ENCODE measurements at regions not wholly inside any gene's neighbourhood (a gene's known extent, or its start where the extent isn't known, plus 50 kb on each side); places are given as distances from the start of the nearest gene placed in this dataset.

DNA sequence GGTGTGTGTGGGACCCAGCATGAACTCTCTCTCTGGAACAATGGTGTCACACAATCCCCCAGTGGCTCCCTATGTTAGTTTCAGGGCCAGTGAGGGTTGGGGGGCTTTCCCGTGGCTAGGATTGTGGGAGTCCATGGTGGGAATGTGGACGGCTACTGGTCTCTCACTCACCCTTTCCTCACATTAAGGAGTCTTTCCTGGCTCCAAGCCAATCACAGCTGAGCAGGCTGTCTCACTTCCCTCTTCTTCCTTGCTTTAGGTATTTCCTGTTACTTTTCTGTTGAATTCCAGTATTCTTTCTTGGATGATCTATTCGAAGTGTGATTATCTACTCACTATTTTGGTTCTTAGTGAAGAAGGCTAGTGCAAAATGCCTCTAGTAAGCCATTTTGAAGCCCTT, 324.4 kb upstream of the MPDZ start:
- no peak for DNase-seq (ENCODE audit: low read depth in 1 of 2, low spot score in 1 of 2)
- TF ChIP-seq POLR2AphosphoS5 (IDR thresholded peaks at IDR 0.05; ENCODE audit: low read depth), result no peak
- TF ChIP-seq GABPA (IDR thresholded peaks at IDR 0.05; ENCODE audit: low read depth), result no peak
- TF ChIP-seq, protein P1, sequence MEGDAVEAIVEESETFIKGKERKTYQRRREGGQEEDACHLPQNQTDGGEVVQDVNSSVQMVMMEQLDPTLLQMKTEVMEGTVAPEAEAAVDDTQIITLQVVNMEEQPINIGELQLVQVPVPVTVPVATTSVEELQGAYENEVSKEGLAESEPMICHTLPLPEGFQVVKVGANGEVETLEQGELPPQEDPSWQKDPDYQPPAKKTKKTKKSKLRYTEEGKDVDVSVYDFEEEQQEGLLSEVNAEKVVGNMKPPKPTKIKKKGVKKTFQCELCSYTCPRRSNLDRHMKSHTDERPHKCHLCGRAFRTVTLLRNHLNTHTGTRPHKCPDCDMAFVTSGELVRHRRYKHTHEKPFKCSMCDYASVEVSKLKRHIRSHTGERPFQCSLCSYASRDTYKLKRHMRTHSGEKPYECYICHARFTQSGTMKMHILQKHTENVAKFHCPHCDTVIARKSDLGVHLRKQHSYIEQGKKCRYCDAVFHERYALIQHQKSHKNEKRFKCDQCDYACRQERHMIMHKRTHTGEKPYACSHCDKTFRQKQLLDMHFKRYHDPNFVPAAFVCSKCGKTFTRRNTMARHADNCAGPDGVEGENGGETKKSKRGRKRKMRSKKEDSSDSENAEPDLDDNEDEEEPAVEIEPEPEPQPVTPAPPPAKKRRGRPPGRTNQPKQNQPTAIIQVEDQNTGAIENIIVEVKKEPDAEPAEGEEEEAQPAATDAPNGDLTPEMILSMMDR (IDR thresholded peaks at IDR 0.05; ENCODE audit: insufficient read depth, low read length), result no peak
- no peak for TF ChIP-seq SPI1 (IDR thresholded peaks at IDR 0.05; ENCODE audit: borderline replicate concordance, low read depth)
- TF ChIP-seq, protein P2, sequence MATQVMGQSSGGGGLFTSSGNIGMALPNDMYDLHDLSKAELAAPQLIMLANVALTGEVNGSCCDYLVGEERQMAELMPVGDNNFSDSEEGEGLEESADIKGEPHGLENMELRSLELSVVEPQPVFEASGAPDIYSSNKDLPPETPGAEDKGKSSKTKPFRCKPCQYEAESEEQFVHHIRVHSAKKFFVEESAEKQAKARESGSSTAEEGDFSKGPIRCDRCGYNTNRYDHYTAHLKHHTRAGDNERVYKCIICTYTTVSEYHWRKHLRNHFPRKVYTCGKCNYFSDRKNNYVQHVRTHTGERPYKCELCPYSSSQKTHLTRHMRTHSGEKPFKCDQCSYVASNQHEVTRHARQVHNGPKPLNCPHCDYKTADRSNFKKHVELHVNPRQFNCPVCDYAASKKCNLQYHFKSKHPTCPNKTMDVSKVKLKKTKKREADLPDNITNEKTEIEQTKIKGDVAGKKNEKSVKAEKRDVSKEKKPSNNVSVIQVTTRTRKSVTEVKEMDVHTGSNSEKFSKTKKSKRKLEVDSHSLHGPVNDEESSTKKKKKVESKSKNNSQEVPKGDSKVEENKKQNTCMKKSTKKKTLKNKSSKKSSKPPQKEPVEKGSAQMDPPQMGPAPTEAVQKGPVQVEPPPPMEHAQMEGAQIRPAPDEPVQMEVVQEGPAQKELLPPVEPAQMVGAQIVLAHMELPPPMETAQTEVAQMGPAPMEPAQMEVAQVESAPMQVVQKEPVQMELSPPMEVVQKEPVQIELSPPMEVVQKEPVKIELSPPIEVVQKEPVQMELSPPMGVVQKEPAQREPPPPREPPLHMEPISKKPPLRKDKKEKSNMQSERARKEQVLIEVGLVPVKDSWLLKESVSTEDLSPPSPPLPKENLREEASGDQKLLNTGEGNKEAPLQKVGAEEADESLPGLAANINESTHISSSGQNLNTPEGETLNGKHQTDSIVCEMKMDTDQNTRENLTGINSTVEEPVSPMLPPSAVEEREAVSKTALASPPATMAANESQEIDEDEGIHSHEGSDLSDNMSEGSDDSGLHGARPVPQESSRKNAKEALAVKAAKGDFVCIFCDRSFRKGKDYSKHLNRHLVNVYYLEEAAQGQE (IDR thresholded peaks at IDR 0.05; ENCODE audit: insufficient replicate concordance, low read depth), result no peak
- Histone ChIP-seq H3K27ac (replicated peaks) (no peak overlapping the region), H3K27me3 (ENCODE audit: insufficient read depth, poor library complexity, severe bottlenecking) (no peaks in the 10 kb centered on the region), H3K4me3 (replicated peaks; ENCODE audit: insufficient read depth, low read length) (no peak overlapping the region)

DNA sequence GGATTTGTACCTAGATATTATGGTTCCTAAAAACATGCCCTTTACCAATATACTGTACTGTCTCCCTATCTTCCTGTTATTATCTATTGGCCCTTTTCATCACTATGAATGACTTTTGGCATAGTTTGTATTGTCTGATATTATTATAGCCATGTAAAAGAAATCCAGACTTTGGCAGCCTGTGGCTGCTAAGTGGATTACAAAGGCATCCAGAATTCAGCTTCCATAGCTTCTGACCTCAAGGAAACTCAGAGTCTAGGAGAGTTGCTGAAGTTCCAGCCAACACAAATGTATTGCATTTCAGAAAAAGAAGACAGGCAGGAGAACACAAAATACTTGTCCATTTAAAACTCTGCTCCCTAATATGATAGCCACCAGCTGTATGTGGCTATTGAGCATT, 319.2 kb upstream of the MPDZ start:
- TF ChIP-seq, protein P2 (IDR thresholded peaks at IDR 0.05; ENCODE audit: insufficient replicate concordance, low read depth), result no peak
- TF ChIP-seq POLR2AphosphoS5 (IDR thresholded peaks at IDR 0.05; ENCODE audit: low read depth), result no peak
- no peak overlapping the region for H3K27ac ChIP-seq (replicated peaks)
- DNase-seq (ENCODE audit: low read depth in 1 of 2, low spot score in 1 of 2), result no peak
- no peak overlapping the region for H3K4me3 ChIP-seq (replicated peaks; ENCODE audit: insufficient read depth, low read length)
- H3K27me3 ChIP-seq (ENCODE audit: insufficient read depth, poor library complexity, severe bottlenecking), result no peaks in the 10 kb centered on the region

DNA sequence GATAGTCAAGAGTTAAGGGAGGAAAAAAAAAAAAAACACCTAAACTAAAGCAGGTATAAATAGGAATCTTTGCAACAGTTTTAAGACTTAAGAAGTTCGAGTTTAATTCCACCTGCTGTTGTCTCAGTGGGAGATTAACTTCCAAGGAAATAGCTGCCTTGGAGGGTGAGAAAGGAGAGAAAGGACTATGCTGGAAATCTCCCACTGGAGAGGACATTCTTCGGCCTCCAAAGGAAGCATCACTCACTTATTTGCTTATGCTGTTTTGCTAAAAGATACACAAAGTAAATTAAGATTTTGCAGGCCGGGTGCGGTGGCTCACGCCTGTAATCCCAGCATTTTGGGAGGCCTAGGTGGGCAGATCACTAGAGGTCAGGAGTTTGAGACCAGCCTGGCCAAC, 317.9 kb upstream of the MPDZ start:
- DNase-seq (ENCODE audit: low read depth in 1 of 2, low spot score in 1 of 2), result no peak
- TF ChIP-seq, protein P2 (IDR thresholded peaks at IDR 0.05; ENCODE audit: insufficient replicate concordance, low read depth), result no peak
- TF ChIP-seq, protein P1 (IDR thresholded peaks at IDR 0.05; ENCODE audit: insufficient read depth, low read length), result no peak
- no peak for TF ChIP-seq POLR2AphosphoS5 (IDR thresholded peaks at IDR 0.05; ENCODE audit: low read depth)
- no peak for TF ChIP-seq SPI1 (IDR thresholded peaks at IDR 0.05; ENCODE audit: borderline replicate concordance, low read depth)
- no peak for TF ChIP-seq GABPA (IDR thresholded peaks at IDR 0.05; ENCODE audit: low read depth)
- H3K4me3 ChIP-seq (replicated peaks; ENCODE audit: insufficient read depth, low read length), result no peak overlapping the region
- no peak overlapping the region for H3K27ac ChIP-seq (replicated peaks)
- no peaks in the 10 kb centered on the region for H3K27me3 ChIP-seq (ENCODE audit: insufficient read depth, poor library complexity, severe bottlenecking)

DNA sequence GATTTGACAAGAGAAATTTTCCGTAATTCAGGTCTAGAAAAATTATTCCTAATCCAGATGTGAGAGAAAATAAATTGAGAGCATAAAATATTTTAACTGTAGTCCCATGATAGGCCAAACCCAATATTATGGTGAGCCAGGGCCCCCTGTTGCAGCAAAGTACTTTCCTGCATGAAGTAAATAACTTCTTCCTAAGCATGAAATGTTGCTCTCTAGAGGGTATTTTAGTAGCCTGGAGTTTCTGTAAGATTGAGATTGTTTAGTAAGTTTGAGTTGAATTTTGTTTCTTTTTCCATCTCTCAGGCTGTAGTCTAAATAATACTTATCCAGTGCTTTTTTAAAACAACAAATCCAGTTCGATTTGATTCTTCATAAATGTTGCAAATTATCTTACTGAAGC, 317.5 kb upstream of the MPDZ start:
- TF ChIP-seq, protein P2 (IDR thresholded peaks at IDR 0.05; ENCODE audit: insufficient replicate concordance, low read depth), result no peak
- no peak for TF ChIP-seq POLR2AphosphoS5 (IDR thresholded peaks at IDR 0.05; ENCODE audit: low read depth)
- TF ChIP-seq SPI1 (IDR thresholded peaks at IDR 0.05; ENCODE audit: borderline replicate concordance, low read depth), result no peak
- TF ChIP-seq, protein P1 (IDR thresholded peaks at IDR 0.05; ENCODE audit: insufficient read depth, low read length), result no peak
- no peak for TF ChIP-seq GABPA (IDR thresholded peaks at IDR 0.05; ENCODE audit: low read depth)
- H3K27ac ChIP-seq (replicated peaks), result no peak overlapping the region
- no peak for DNase-seq (ENCODE audit: low read depth in 1 of 2, low spot score in 1 of 2)
- H3K4me3 ChIP-seq (replicated peaks; ENCODE audit: insufficient read depth, low read length), result no peak overlapping the region
- H3K27me3 ChIP-seq (ENCODE audit: insufficient read depth, poor library complexity, severe bottlenecking), result no peaks in the 10 kb centered on the region
